Activated CD8-positive, alpha-beta T cell treated with anti-CD3 and anti-CD28 coated beads for 36 hours (primary cell): ENCODE measurements at regions not wholly inside any gene's neighbourhood (a gene's known extent, or its start where the extent isn't known, plus 50 kb on each side); places are given as distances from the start of the nearest gene placed in this dataset.

Source experiments
- ATAC-seq: fragments of 200-7000 bp; cut with Tn5 transposase; one replicate; pipeline ENCODE4 v1.10.0; 2021; ENCODE audit warnings: mild to moderate bottlenecking, moderate library complexity
- CTCF ChIA-PET: fragments of 350-600 bp; sonication (Branson Sonifier 250); formaldehyde crosslinking; loops from one replicate; lab custom pipeline; 2021; ENCODE audit warnings: antibody characterized with exemption; lab: Charles Lee
- POLR2A ChIA-PET: fragments of 350-600 bp; sonication (Branson Sonifier 250); formaldehyde crosslinking; loops from one replicate; lab custom pipeline; 2021; ENCODE audit warnings: antibody characterized with exemption; lab: Charles Lee
- DNase-seq: peaks from one replicate; pipeline ENCODE4 v3.0.0-alpha.2; 2020
- H3K27ac Mint-ChIP-seq: one replicate; pipeline ENCODE4 v1.8.0; 2021; ENCODE audit warnings: mild to moderate bottlenecking, mixed read lengths
- H3K27me3 Mint-ChIP-seq: one replicate; pipeline ENCODE4 v1.8.0; 2021; ENCODE audit warnings: mixed read lengths
- H3K36me3 Mint-ChIP-seq: one replicate; pipeline ENCODE4 v1.8.0; 2021; ENCODE audit warnings: low read depth, mixed read lengths
- H3K4me1 Mint-ChIP-seq: one replicate; pipeline ENCODE4 v1.8.0; 2021; ENCODE audit warnings: low read depth, mixed read lengths
- H3K4me3 Mint-ChIP-seq: one replicate; pipeline ENCODE4 v1.8.0; 2021; ENCODE audit warnings: mild to moderate bottlenecking, moderate library complexity, mixed read lengths
- H3K9me3 Mint-ChIP-seq: one replicate; pipeline ENCODE4 v1.8.0; 2021; ENCODE audit warnings: mixed read lengths
- intact Hi-C: fragments of 100-400 bp; cut with micrococcal nuclease; formaldehyde crosslinking; loops from one replicate; pipeline ENCODE4 v1.10.0; 2022
- TF ChIP-seq, protein P1 (sequence below): fragments of 200-600 bp; IDR thresholded peaks from one replicate; pipeline ENCODE4 v1.8.0; 2022; ENCODE audit warnings: antibody characterized with exemption, mild to moderate bottlenecking

- ChIA-PET POLR2A (no interaction called here), CTCF (no interaction called here)
- Mint-ChIP-seq H3K9me3 (no peaks in the 10 kb centered on the region), H3K36me3 (no peaks in the 10 kb centered on the region), H3K27ac (no peak overlapping the region), H3K4me3 (no peak overlapping the region), H3K4me1 (no peaks in the 10 kb centered on the region), H3K27me3 (peaks cover 2% of the 10 kb centered on the region)
- TF ChIP-seq, protein P1, sequence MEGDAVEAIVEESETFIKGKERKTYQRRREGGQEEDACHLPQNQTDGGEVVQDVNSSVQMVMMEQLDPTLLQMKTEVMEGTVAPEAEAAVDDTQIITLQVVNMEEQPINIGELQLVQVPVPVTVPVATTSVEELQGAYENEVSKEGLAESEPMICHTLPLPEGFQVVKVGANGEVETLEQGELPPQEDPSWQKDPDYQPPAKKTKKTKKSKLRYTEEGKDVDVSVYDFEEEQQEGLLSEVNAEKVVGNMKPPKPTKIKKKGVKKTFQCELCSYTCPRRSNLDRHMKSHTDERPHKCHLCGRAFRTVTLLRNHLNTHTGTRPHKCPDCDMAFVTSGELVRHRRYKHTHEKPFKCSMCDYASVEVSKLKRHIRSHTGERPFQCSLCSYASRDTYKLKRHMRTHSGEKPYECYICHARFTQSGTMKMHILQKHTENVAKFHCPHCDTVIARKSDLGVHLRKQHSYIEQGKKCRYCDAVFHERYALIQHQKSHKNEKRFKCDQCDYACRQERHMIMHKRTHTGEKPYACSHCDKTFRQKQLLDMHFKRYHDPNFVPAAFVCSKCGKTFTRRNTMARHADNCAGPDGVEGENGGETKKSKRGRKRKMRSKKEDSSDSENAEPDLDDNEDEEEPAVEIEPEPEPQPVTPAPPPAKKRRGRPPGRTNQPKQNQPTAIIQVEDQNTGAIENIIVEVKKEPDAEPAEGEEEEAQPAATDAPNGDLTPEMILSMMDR = no peak
- ATAC-seq (no peak), DNase-seq (no peak)
- intact Hi-C loops = no loop called here
Measured at GRCh38 chr11:115049796-115050195, 371.5 kb downstream of the NXPE2 start.

DNA sequence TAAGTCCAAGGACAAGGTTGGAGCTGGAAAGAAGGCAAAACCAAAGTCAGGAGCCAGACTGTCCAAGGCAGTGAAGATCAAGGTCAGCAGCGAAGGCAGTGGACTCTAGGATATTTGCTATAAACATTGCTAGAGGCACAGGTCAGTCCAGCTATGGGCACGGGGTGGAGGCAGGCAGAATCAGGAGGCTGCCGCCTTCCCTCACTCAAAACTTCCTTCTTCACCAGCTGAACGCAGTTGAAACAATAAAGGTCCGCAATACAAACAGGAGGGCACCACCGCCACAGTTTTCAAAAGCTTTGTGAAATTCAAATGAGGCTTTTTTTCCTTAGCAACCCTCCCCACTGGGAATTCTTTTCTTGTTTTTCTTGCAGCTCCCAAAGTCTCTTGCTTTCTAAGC is 372.4 kb downstream of the NXPE2 start:
- peaks cover 2% of the 10 kb centered on the region for H3K27me3 Mint-ChIP-seq
- ChIA-PET CTCF (no interaction called here), POLR2A (no interaction called here)
- H3K4me3 Mint-ChIP-seq = no peak overlapping the region
- no peaks in the 10 kb centered on the region for H3K36me3 Mint-ChIP-seq
- H3K27ac Mint-ChIP-seq = no peak overlapping the region
- TF ChIP-seq, protein P1 = no peak
- H3K9me3 Mint-ChIP-seq = no peaks in the 10 kb centered on the region
- ATAC-seq (no peak), DNase-seq (no peak)
- intact Hi-C loops = no loop called here
- H3K4me1 Mint-ChIP-seq = no peaks in the 10 kb centered on the region

- CTCF ChIA-PET = no interaction called here
Measured at GRCh38 chr11:115051938-115052590, 373.7 kb downstream of the NXPE2 start.

GRCh38 chr11:115052601-115053000 is 374.3 kb downstream of the NXPE2 start:
- no peak for ATAC-seq
- no peak overlapping the region for H3K4me3 Mint-ChIP-seq
- H3K27me3 Mint-ChIP-seq = peaks cover 2% of the 10 kb centered on the region
- H3K9me3 Mint-ChIP-seq = peaks cover 10% of the 10 kb centered on the region
- DNase-seq = no peak
- ChIA-PET POLR2A (no interaction called here), CTCF (no interaction called here)
- H3K36me3 Mint-ChIP-seq = no peaks in the 10 kb centered on the region
- intact Hi-C loops = no loop called here
- no peak overlapping the region for H3K27ac Mint-ChIP-seq
- H3K4me1 Mint-ChIP-seq = no peaks in the 10 kb centered on the region
- TF ChIP-seq, protein P1 = no peak

More at GRCh38 chr11:115051938-115052590, 373.7 kb downstream of the NXPE2 start:
- no peaks in the 10 kb centered on the region for H3K36me3 Mint-ChIP-seq
- peaks cover 2% of the 10 kb centered on the region for H3K27me3 Mint-ChIP-seq
- DNase-seq (no peak), ATAC-seq (no peak)
- no peak overlapping the region for H3K4me3 Mint-ChIP-seq
- H3K4me1 Mint-ChIP-seq = no peaks in the 10 kb centered on the region
- TF ChIP-seq, protein P1 = no peak
- intact Hi-C loops = no loop called here
- peaks cover 10% of the 10 kb centered on the region for H3K9me3 Mint-ChIP-seq
- no peak overlapping the region for H3K27ac Mint-ChIP-seq
- POLR2A ChIA-PET = no interaction called here

GRCh38 chr11:115054570-115055538 is 376.5 kb downstream of the NXPE2 start:
- intact Hi-C loops = no loop called here
- TF ChIP-seq, protein P1 = no peak
- Mint-ChIP-seq H3K36me3 (no peaks in the 10 kb centered on the region), H3K4me3 (no peak overlapping the region), H3K27me3 (no peaks in the 10 kb centered on the region), H3K27ac (no peak overlapping the region), H3K9me3 (peaks cover 10% of the 10 kb centered on the region), H3K4me1 (no peaks in the 10 kb centered on the region)
- CTCF ChIA-PET = no interaction called here
- POLR2A ChIA-PET = no interaction called here
- DNase-seq = no peak
- no peak for ATAC-seq
